Spinal cord (tissue), 9 donors: ENCODE measurements at regions not wholly inside any gene's neighbourhood (a gene's known extent, or its start where the extent isn't known, plus 50 kb on each side); places are given as distances from the start of the nearest gene placed in this dataset.
A peak's percentile ranks its signal among the peaks of the same experiment; 100 is the strongest.

Experiments used
- DNase-seq, 6 donors: peaks; one replicate each; pipeline versions ENCODE4 v3.0.0 to v3.0.0-alpha.2; 2013 to 2015; ENCODE audit warnings: low spot score in 6 of 6, low read depth in 4 of 6
- H3K27ac ChIP-seq: one replicate; pipeline ENCODE4 v1.5.1; 2013; ENCODE audit warnings: low read depth, low read length, control low read depth
- H3K27me3 ChIP-seq: one replicate; pipeline ENCODE4 v1.6.1; 2013; ENCODE audit warnings: low read length; ENCODE audit not compliant: control insufficient read depth, insufficient read depth
- H3K36me3 ChIP-seq: one replicate; pipeline ENCODE4 v1.6.1; 2013; ENCODE audit warnings: low read length; ENCODE audit not compliant: control insufficient read depth, insufficient read depth
- H3K4me1 ChIP-seq: one replicate; pipeline ENCODE4 v1.6.1; 2013; ENCODE audit warnings: low read length; ENCODE audit not compliant: control insufficient read depth, insufficient read depth
- H3K4me3 ChIP-seq: one replicate; pipeline ENCODE4 v1.5.1; 2013; ENCODE audit warnings: low read depth, low read length, control low read depth
- H3K9me3 ChIP-seq: one replicate; pipeline ENCODE4 v1.6.1; 2013; ENCODE audit warnings: low read length; ENCODE audit not compliant: control insufficient read depth, insufficient read depth
- WGBS: methylation state at CpG from one replicate; pipeline ENCODE4 v1.1.5; 2013; ENCODE audit warnings: missing lambda C conversion rate; ENCODE audit not compliant: insufficient coverage; 5-methylcytosine and 5-hydroxymethylcytosine counted together
- donor health status: healthy.

- 80% methylated on average over 1 of the region's 3 CpGs for WGBS
These were observed 69.1 kb upstream of the EGLN3 start for GRCh38 chr14:34020014-34020413.

GRCh38 chr14:34018564-34019244 lies 67.8 kb upstream of the EGLN3 start:
- WGBS = 38% methylated on average over 8 of the region's 17 CpGs
- peak in 2 of 6 donors; percentile 45 to 83 for DNase-seq
- H3K36me3 ChIP-seq = no peaks in the 10 kb centered on the region
- H3K27me3 ChIP-seq = no peaks in the 10 kb centered on the region
- no peak overlapping the region for H3K27ac ChIP-seq
- H3K4me3 ChIP-seq = no peak overlapping the region
- no peaks in the 10 kb centered on the region for H3K9me3 ChIP-seq
- H3K4me1 ChIP-seq = no peaks in the 10 kb centered on the region

More at GRCh38 chr14:34020014-34020413, 69.1 kb upstream of the EGLN3 start:
- H3K9me3 ChIP-seq = no peaks in the 10 kb centered on the region
- H3K4me3 ChIP-seq = no peak overlapping the region
- H3K27ac ChIP-seq = no peak overlapping the region
- DNase-seq = no peak
- H3K27me3 ChIP-seq = no peaks in the 10 kb centered on the region
- no peaks in the 10 kb centered on the region for H3K36me3 ChIP-seq
- no peaks in the 10 kb centered on the region for H3K4me1 ChIP-seq

- H3K4me3 ChIP-seq = no peak overlapping the region
- no peaks in the 10 kb centered on the region for H3K4me1 ChIP-seq
- no peak overlapping the region for H3K27ac ChIP-seq
- no peaks in the 10 kb centered on the region for H3K36me3 ChIP-seq
- WGBS = no CpG with 5 or more reads among the region's 5 CpGs
- DNase-seq = no peak
- no peaks in the 10 kb centered on the region for H3K9me3 ChIP-seq
- H3K27me3 ChIP-seq = no peaks in the 10 kb centered on the region
These were observed 67.3 kb upstream of the EGLN3 start for GRCh38 chr14:34018125-34018524.

GRCh38 chr14:34015383-34015782 lies 64.5 kb upstream of the EGLN3 start:
- no peak overlapping the region for H3K4me3 ChIP-seq
- H3K9me3 ChIP-seq = no peaks in the 10 kb centered on the region
- H3K27ac ChIP-seq = no peak overlapping the region
- WGBS = no CpG with 5 or more reads among the region's 2 CpGs
- H3K36me3 ChIP-seq = no peaks in the 10 kb centered on the region
- no peaks in the 10 kb centered on the region for H3K4me1 ChIP-seq
- no peaks in the 10 kb centered on the region for H3K27me3 ChIP-seq
- DNase-seq = no peak

- Histone ChIP-seq H3K4me3 (no peak overlapping the region), H3K9me3 (no peaks in the 10 kb centered on the region), H3K4me1 (no peaks in the 10 kb centered on the region), H3K36me3 (no peaks in the 10 kb centered on the region), H3K27me3 (no peaks in the 10 kb centered on the region), H3K27ac (no peak overlapping the region)
- DNase-seq = no peak
- WGBS = no CpG with 5 or more reads among the region's 3 CpGs
These were observed 64.1 kb upstream of the EGLN3 start for GRCh38 chr14:34014936-34015335.

GRCh38 chr14:34013721-34014060 lies 62.8 kb upstream of the EGLN3 start:
- H3K4me3 ChIP-seq = no peak overlapping the region
- H3K4me1 ChIP-seq = no peaks in the 10 kb centered on the region
- H3K27ac ChIP-seq = no peak overlapping the region
- H3K27me3 ChIP-seq = no peaks in the 10 kb centered on the region
- H3K36me3 ChIP-seq = no peaks in the 10 kb centered on the region
- WGBS = 44% methylated on average over 3 of the region's 4 CpGs
- DNase-seq = no peak
- peaks cover 2% of the 10 kb centered on the region for H3K9me3 ChIP-seq

GRCh38 chr14:34012978-34013720 lies 62.3 kb upstream of the EGLN3 start:
- H3K27me3 ChIP-seq = no peaks in the 10 kb centered on the region
- H3K27ac ChIP-seq = no peak overlapping the region
- H3K4me3 ChIP-seq = no peak overlapping the region
- DNase-seq = no peak
- H3K36me3 ChIP-seq = no peaks in the 10 kb centered on the region
- WGBS = 83% methylated on average over 1 of the region's 9 CpGs
- no peaks in the 10 kb centered on the region for H3K4me1 ChIP-seq
- peaks cover 2% of the 10 kb centered on the region for H3K9me3 ChIP-seq

- no peaks in the 10 kb centered on the region for H3K36me3 ChIP-seq
- DNase-seq = no peak
- no peaks in the 10 kb centered on the region for H3K27me3 ChIP-seq
- no peak overlapping the region for H3K4me3 ChIP-seq
- H3K27ac ChIP-seq = no peak overlapping the region
- peaks cover 2% of the 10 kb centered on the region for H3K9me3 ChIP-seq
- H3K4me1 ChIP-seq = no peaks in the 10 kb centered on the region
- WGBS = no CpG with 5 or more reads among the region's 6 CpGs
These were observed 61.5 kb upstream of the EGLN3 start for GRCh38 chr14:34012369-34012768.

- Histone ChIP-seq H3K9me3 (peaks cover 2% of the 10 kb centered on the region), H3K27me3 (no peaks in the 10 kb centered on the region), H3K4me1 (no peaks in the 10 kb centered on the region), H3K36me3 (no peaks in the 10 kb centered on the region), H3K4me3 (no peak overlapping the region), H3K27ac (no peak overlapping the region)
- WGBS = 95% methylated on average over 5 of the region's 5 CpGs
- DNase-seq = no peak
These were observed 59.1 kb upstream of the EGLN3 start for GRCh38 chr14:34009956-34010355.

- no peak for DNase-seq
- H3K4me3 ChIP-seq = no peak overlapping the region
- no peak overlapping the region for H3K27ac ChIP-seq
- WGBS = no CpG with 5 or more reads among the region's 3 CpGs
- no peaks in the 10 kb centered on the region for H3K36me3 ChIP-seq
- H3K9me3 ChIP-seq = peaks cover 2% of the 10 kb centered on the region
- no peaks in the 10 kb centered on the region for H3K4me1 ChIP-seq
- no peaks in the 10 kb centered on the region for H3K27me3 ChIP-seq
These were observed 57.0 kb upstream of the EGLN3 start for GRCh38 chr14:34007902-34008301.
